HCT116 (cell line): ENCODE measurements at regions not wholly inside any gene's neighbourhood (a gene's known extent, or its start where the extent isn't known, plus 50 kb on each side); places are given as distances from the start of the nearest gene placed in this dataset.

ENCODE experiments used
- ATAC-seq: fragments of 200-7000 bp; cut with Tn5 transposase; 2 replicates; pipeline ENCODE4 v1.9.1; 2020; ENCODE audit warnings: mild to moderate bottlenecking, moderate library complexity
- BruUV-seq: library from RNA; stranded (reverse); fragments of 400-500 nt; replicated peaks from 2 replicates; lab custom pipeline; 2021; lab: Mats Ljungman, UMichigan
- CTCF ChIA-PET: fragments of 300-600 bp; sonication (Branson Sonifier 250); formaldehyde crosslinking; loops from one replicate; lab custom pipeline; 2021; ENCODE audit warnings: antibody characterized with exemption; lab: Charles Lee
- POLR2A ChIA-PET: fragments of 300-600, 350-600 bp; sonication (Branson Sonifier 250); formaldehyde crosslinking; loops from one replicate; lab custom pipeline; 2021; ENCODE audit warnings: antibody characterized with exemption; lab: Charles Lee
- RAD21 ChIA-PET, 2 experiments: fragments of 300-600 bp; sonication (Branson Sonifier 250); formaldehyde crosslinking; loops; one replicate each; lab custom pipeline; 2023; ENCODE audit warnings: low total read pairs in 2 of 2; ENCODE audit not compliant: uncharacterized antibody in 2 of 2, unreplicated experiment in 2 of 2, low non-redundant PET in 1 of 2; lab: Charles Lee
- DNase-seq: peaks from one replicate; pipeline ENCODE4 v3.0.0-alpha.2; 2010; ENCODE audit warnings: low read depth, low spot score
- H2AFZ ChIP-seq: fragments of 200-600 bp; shearing (Covaris generic), sonication (generic); 2 replicates; pipeline ENCODE4 v1.6.1; 2017; ENCODE audit warnings: low read depth, mixed run types, mixed read lengths, antibody characterized with exemption, low read length; ENCODE audit not compliant: poor library complexity, severe bottlenecking
- H3K27ac ChIP-seq: 2 replicates; pipeline ENCODE4 v1.5.1; 2012; ENCODE audit warnings: low read depth, low read length
- H3K27me3 ChIP-seq: fragments of 200-600 bp; sonication (generic); 2 replicates; pipeline ENCODE4 v1.6.1; 2016; ENCODE audit warnings: mixed run types, low read length, mixed read lengths; ENCODE audit not compliant: insufficient read depth
- H3K36me3 ChIP-seq, 2 experiments: fragments of 200-500 bp in 1 of 2; fragments of 200-600 bp in 1 of 2; sonication (Bioruptor generic) in 1 of 2; sonication (generic) in 1 of 2; 2 replicates each; pipeline versions ENCODE4 v1.5.1 to v1.6.1; 2014 to 2016; ENCODE audit warnings: low read length in 2 of 2, inconsistent platforms in 1 of 2, mixed read lengths in 1 of 2, mixed run types in 1 of 2; ENCODE audit not compliant: insufficient read depth in 2 of 2, control insufficient read depth in 1 of 2
- H3K4me1 ChIP-seq, 2 experiments: fragments of 200-600 bp in 1 of 2; sonication (generic) in 1 of 2; 2 replicates each; pipeline versions ENCODE4 v1.5.1 to v1.6.1; 2012 to 2017; ENCODE audit warnings: low read length in 2 of 2, inconsistent platforms in 1 of 2, mild to moderate bottlenecking in 1 of 2, mixed read lengths in 1 of 2, mixed run types in 1 of 2, moderate library complexity in 1 of 2; ENCODE audit not compliant: insufficient read depth in 2 of 2, control insufficient read depth in 1 of 2
- H3K4me2 ChIP-seq: fragments of 200-600 bp; sonication (generic); 2 replicates; pipeline ENCODE4 v1.6.1; 2017; ENCODE audit warnings: mixed run types, low read length, mixed read lengths
- H3K4me3 ChIP-seq, 2 experiments: fragments of 200-600 bp in 1 of 2; sonication (generic) in 1 of 2; replicated peaks in 1 of 2; 2 replicates each; pipeline ENCODE4 v1.5.1; 2011 to 2016; ENCODE audit warnings: low read length in 2 of 2, control low read depth in 1 of 2, low read depth in 1 of 2, mild to moderate bottlenecking in 1 of 2, mixed read lengths in 1 of 2, mixed run types in 1 of 2
- H3K79me2 ChIP-seq: fragments of 200-600 bp; sonication (generic); 2 replicates; pipeline ENCODE4 v1.6.1; 2017; ENCODE audit warnings: mild to moderate bottlenecking, mixed run types, low read length, moderate library complexity, mixed read lengths; ENCODE audit not compliant: insufficient read depth
- H3K9ac ChIP-seq: fragments of 200-600 bp; sonication (generic); 2 replicates; pipeline ENCODE4 v1.6.1; 2016; ENCODE audit warnings: low read length, mixed read lengths
- H3K9me2 ChIP-seq: fragments of 200-600 bp; sonication (generic), shearing (Covaris generic); 2 replicates; pipeline ENCODE4 v1.6.1; 2017; ENCODE audit warnings: mixed run types, mild to moderate bottlenecking, moderate library complexity; ENCODE audit not compliant: insufficient read depth
- H3K9me3 ChIP-seq, 2 experiments: fragments of 200-500 bp in 1 of 2; fragments of 200-600 bp in 1 of 2; sonication (Bioruptor generic) in 1 of 2; sonication (generic) in 1 of 2; 2 replicates each; pipeline ENCODE4 v1.6.1; 2014 to 2017; ENCODE audit warnings: low read length in 2 of 2, mixed read lengths in 2 of 2, inconsistent platforms in 1 of 2, low read depth in 1 of 2, mild to moderate bottlenecking in 1 of 2, mixed run types in 1 of 2, moderate library complexity in 1 of 2; ENCODE audit not compliant: control insufficient read depth in 1 of 2, insufficient read depth in 1 of 2
- H4K20me1 ChIP-seq: fragments of 200-600 bp; sonication (generic), shearing (Covaris generic); 2 replicates; pipeline ENCODE4 v1.6.1; 2017; ENCODE audit warnings: mixed run types, mild to moderate bottlenecking, moderate library complexity; ENCODE audit not compliant: insufficient read depth
- CBX3 ChIP-seq: IDR thresholded peaks from 2 replicates; pipeline ENCODE4 v1.6.1; 2012; ENCODE audit warnings: low read depth
- CEBPB ChIP-seq: IDR thresholded peaks from 2 replicates; pipeline ENCODE4 v1.6.1; 2012; ENCODE audit warnings: low read depth
- EGR1 ChIP-seq: IDR thresholded peaks from 2 replicates; pipeline ENCODE4 v1.6.1; 2012; ENCODE audit warnings: low read depth
- EZH2 ChIP-seq: fragments of 200-600 bp; sonication (generic); IDR thresholded peaks from 2 replicates; pipeline ENCODE4 v1.6.1; 2017; ENCODE audit warnings: antibody characterized with exemption, mixed run types
- FOSL1 ChIP-seq: IDR thresholded peaks from 2 replicates; pipeline ENCODE4 v1.6.1; 2012; ENCODE audit warnings: low read depth
- JUND ChIP-seq: IDR thresholded peaks from 2 replicates; pipeline ENCODE4 v1.6.1; 2012
- MAX ChIP-seq: IDR thresholded peaks from 2 replicates; pipeline ENCODE4 v1.6.1; 2012
- POLR2A ChIP-seq: IDR thresholded peaks from 2 replicates; pipeline ENCODE4 v1.7.0; 2011; ENCODE audit warnings: borderline replicate concordance; ENCODE audit not compliant: insufficient read depth, insufficient read length; ENCODE audit errors: extremely low read depth
- RAD21 ChIP-seq: IDR thresholded peaks from 2 replicates; pipeline ENCODE4 v1.6.1; 2012; ENCODE audit warnings: low read depth, mild to moderate bottlenecking
- SIN3A ChIP-seq: IDR thresholded peaks from 2 replicates; pipeline ENCODE4 v1.6.1; 2012; ENCODE audit warnings: low read depth
- SRF ChIP-seq: IDR thresholded peaks from 2 replicates; pipeline ENCODE4 v1.6.1; 2012; ENCODE audit warnings: low read depth
- TCF7L2 ChIP-seq: IDR thresholded peaks from 2 replicates; pipeline ENCODE4 v1.7.0; 2011; ENCODE audit warnings: borderline replicate concordance, inconsistent platforms; ENCODE audit not compliant: insufficient read depth, insufficient read length; ENCODE audit errors: extremely low read depth
- YY1 ChIP-seq: IDR thresholded peaks from 2 replicates; pipeline ENCODE4 v1.6.1; 2011; ENCODE audit warnings: low read length, low read depth, moderate library complexity, mild to moderate bottlenecking; ENCODE audit not compliant: insufficient replicate concordance; ENCODE audit errors: extremely low read depth
- ZNF274 ChIP-seq: fragments of 200-500 bp; sonication (Bioruptor generic); IDR thresholded peaks from 2 replicates; pipeline ENCODE4 v1.6.1; 2014; ENCODE audit warnings: mild to moderate bottlenecking, low read depth, low read length, inconsistent platforms
- intact Hi-C: fragments of 100-400 bp; cut with micrococcal nuclease; formaldehyde crosslinking; loops from 2 replicates; pipeline ENCODE4 v1.10.0; 2022
- TF ChIP-seq, protein P1 (sequence below): IDR thresholded peaks from 2 replicates; pipeline ENCODE4 v1.6.1; 2012; ENCODE audit warnings: low read depth
- TF ChIP-seq, protein P2 (sequence below): IDR thresholded peaks from 2 replicates; pipeline ENCODE4 v1.6.1; 2011; ENCODE audit warnings: mild to moderate bottlenecking, low read length, moderate library complexity; ENCODE audit not compliant: insufficient replicate concordance; ENCODE audit errors: extremely low read depth
- TF ChIP-seq, protein P3 (sequence below): IDR thresholded peaks from 2 replicates; pipeline ENCODE4 v1.6.1; 2012

- Histone ChIP-seq H3K4me1 (no peaks in the 10 kb centered on the region), H3K4me2 (no peak overlapping the region), H2AFZ (no peak overlapping the region), H3K9ac (no peak overlapping the region), H4K20me1 (no peaks in the 10 kb centered on the region), H3K27me3 (no peaks in the 10 kb centered on the region), H3K36me3 (no peaks in the 10 kb centered on the region), H3K4me3 (no peak overlapping the region), H3K79me2 (no peaks in the 10 kb centered on the region), H3K27ac (no peak overlapping the region), H3K9me2 (no peaks in the 10 kb centered on the region), H3K9me3 (no peaks in the 10 kb centered on the region)
- BruUV-seq: no TSS peak
- TF ChIP-seq TCF7L2 (no peak), EGR1 (no peak)
- ChIA-PET RAD21 (interaction anchor here in 1 of 2 experiments (0.8 kb wide), 1 partner anchor 12 kb away, joined by 3 read pairs; no protein-coding TSS in a partner anchor), POLR2A (no interaction called here), CTCF (no interaction called here)
- DNase-seq: no peak
- ATAC-seq: no peak
- intact Hi-C loops: no loop called here
Observed at GRCh38 chr15:95032156-95032555, 800.8 kb downstream of the MCTP2 start.

GRCh38 chr15:95035106-95035505 lies 803.7 kb downstream of the MCTP2 start:
- DNase-seq (no peak), ATAC-seq (no peak)
- no peak overlapping the region for H3K4me3 ChIP-seq
- H3K9me3 ChIP-seq: no peaks in the 10 kb centered on the region
- ChIA-PET RAD21 (no interaction called here), CTCF (no interaction called here), POLR2A (no interaction called here)
- no peak overlapping the region for H3K4me2 ChIP-seq
- no peaks in the 10 kb centered on the region for H3K4me1 ChIP-seq
- no TSS peak for BruUV-seq
- H2AFZ ChIP-seq: no peak overlapping the region
- no peak overlapping the region for H3K27ac ChIP-seq
- H3K27me3 ChIP-seq: no peaks in the 10 kb centered on the region
- no peaks in the 10 kb centered on the region for H3K36me3 ChIP-seq
- H3K79me2 ChIP-seq: no peaks in the 10 kb centered on the region
- H3K9me2 ChIP-seq: no peaks in the 10 kb centered on the region
- no peak overlapping the region for H3K9ac ChIP-seq
- intact Hi-C loops: no loop called here
- no peaks in the 10 kb centered on the region for H4K20me1 ChIP-seq
- TF ChIP-seq SRF: no peak
- TF ChIP-seq SIN3A: no peak
- TF ChIP-seq CBX3: no peak
- TF ChIP-seq, protein P1, sequence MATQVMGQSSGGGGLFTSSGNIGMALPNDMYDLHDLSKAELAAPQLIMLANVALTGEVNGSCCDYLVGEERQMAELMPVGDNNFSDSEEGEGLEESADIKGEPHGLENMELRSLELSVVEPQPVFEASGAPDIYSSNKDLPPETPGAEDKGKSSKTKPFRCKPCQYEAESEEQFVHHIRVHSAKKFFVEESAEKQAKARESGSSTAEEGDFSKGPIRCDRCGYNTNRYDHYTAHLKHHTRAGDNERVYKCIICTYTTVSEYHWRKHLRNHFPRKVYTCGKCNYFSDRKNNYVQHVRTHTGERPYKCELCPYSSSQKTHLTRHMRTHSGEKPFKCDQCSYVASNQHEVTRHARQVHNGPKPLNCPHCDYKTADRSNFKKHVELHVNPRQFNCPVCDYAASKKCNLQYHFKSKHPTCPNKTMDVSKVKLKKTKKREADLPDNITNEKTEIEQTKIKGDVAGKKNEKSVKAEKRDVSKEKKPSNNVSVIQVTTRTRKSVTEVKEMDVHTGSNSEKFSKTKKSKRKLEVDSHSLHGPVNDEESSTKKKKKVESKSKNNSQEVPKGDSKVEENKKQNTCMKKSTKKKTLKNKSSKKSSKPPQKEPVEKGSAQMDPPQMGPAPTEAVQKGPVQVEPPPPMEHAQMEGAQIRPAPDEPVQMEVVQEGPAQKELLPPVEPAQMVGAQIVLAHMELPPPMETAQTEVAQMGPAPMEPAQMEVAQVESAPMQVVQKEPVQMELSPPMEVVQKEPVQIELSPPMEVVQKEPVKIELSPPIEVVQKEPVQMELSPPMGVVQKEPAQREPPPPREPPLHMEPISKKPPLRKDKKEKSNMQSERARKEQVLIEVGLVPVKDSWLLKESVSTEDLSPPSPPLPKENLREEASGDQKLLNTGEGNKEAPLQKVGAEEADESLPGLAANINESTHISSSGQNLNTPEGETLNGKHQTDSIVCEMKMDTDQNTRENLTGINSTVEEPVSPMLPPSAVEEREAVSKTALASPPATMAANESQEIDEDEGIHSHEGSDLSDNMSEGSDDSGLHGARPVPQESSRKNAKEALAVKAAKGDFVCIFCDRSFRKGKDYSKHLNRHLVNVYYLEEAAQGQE: no peak
- no peak for TF ChIP-seq POLR2A
- no peak for TF ChIP-seq ZNF274
- no peak for TF ChIP-seq CEBPB
- no peak for TF ChIP-seq RAD21
- TF ChIP-seq, protein P2, sequence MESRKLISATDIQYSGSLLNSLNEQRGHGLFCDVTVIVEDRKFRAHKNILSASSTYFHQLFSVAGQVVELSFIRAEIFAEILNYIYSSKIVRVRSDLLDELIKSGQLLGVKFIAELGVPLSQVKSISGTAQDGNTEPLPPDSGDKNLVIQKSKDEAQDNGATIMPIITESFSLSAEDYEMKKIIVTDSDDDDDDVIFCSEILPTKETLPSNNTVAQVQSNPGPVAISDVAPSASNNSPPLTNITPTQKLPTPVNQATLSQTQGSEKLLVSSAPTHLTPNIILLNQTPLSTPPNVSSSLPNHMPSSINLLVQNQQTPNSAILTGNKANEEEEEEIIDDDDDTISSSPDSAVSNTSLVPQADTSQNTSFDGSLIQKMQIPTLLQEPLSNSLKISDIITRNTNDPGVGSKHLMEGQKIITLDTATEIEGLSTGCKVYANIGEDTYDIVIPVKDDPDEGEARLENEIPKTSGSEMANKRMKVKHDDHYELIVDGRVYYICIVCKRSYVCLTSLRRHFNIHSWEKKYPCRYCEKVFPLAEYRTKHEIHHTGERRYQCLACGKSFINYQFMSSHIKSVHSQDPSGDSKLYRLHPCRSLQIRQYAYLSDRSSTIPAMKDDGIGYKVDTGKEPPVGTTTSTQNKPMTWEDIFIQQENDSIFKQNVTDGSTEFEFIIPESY: no peak
- no peak for TF ChIP-seq JUND
- TF ChIP-seq FOSL1: no peak
- TF ChIP-seq, protein P3, sequence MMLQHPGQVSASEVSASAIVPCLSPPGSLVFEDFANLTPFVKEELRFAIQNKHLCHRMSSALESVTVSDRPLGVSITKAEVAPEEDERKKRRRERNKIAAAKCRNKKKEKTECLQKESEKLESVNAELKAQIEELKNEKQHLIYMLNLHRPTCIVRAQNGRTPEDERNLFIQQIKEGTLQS: no peak
- no peak for TF ChIP-seq EZH2
- TF ChIP-seq YY1: no peak
- TF ChIP-seq MAX: no peak
